NCI-H146 treated with DMSO at 0.1 percent for 48 hours (cell line): ENCODE measurements at regions not wholly inside any gene's neighbourhood (a gene's known extent, or its start where the extent isn't known, plus 50 kb on each side); places are given as distances from the start of the nearest gene placed in this dataset.
A peak's percentile ranks its signal among the peaks of the same experiment; 100 is the strongest.
"Not testable (repeated sequence)": the region's sequence is repeated elsewhere in the genome, so short reads cannot be mapped to it uniquely, and the experiment has no call there.

ENCODE experiments used
- DNase-seq: peaks from one replicate; lab custom pipeline; 2025; ENCODE audit not compliant: unreplicated experiment; lab: John Stamatoyannopoulos, UW

- no peak for DNase-seq
Measured at GRCh38 chr16:64085296-64085695, 1036.6 kb downstream of the CDH11 start.

DNA sequence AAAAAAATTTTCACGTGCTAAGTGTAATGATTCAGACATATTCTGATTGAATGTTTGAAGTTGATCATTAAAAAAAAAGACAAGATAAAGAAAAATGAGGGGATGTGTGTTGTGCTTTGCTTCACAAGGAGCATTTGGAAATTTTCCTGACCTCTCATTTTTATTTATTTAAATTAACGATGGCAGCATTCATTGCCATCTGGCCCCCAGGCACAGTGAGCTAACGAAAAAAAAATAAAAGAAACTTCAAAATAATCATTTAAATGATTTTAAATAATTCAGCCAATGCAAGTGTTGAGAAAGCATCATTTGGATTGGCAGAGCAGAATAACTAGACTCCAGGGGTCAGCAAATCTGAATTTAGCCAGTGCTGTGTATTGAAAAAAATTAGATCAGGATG, 1037.2 kb downstream of the CDH11 start:
- DNase-seq: no peak

GRCh38 chr16:64083428-64084129, 1038.3 kb downstream of the CDH11 start:
- no peak for DNase-seq

DNA sequence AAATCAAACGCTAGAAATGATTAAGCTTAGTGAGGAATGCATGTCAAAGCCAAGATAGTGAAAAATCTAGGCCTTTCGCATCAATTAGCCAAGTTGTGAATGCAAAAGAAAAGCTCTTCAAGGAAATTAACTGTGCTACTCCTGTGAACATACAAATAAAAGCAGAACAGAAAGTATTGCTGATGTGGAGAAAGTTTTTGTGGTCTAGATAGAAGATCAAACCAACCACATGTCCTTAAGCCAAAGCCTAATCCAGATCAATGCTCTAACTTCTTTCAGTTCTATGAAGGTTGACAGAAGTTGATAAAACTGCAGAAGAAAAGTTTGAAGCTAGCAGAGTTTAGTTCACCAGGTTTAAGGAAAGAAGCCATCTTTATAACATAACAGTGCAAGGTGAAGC, 1044.6 kb downstream of the CDH11 start:
- DNase-seq: no peak

DNA sequence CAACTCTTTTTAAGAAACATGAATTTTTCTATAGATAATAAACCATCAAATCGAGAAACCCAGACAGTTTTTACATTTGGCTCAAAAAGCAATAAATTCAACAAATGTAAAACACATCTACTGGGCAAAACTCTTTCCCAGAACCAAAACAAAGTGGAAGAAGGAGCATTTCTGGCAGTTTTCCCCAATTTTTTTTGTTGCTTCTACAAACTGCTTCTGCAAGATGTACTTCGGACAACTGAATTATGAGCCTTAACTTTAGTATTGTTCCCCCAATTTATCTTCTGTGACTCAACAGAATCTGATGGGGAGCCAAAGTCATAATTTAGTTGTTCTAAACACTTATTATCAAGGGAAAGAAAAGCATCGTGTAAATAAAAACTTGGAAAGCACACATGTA, 1047.2 kb downstream of the CDH11 start:
- no peak for DNase-seq

DNA sequence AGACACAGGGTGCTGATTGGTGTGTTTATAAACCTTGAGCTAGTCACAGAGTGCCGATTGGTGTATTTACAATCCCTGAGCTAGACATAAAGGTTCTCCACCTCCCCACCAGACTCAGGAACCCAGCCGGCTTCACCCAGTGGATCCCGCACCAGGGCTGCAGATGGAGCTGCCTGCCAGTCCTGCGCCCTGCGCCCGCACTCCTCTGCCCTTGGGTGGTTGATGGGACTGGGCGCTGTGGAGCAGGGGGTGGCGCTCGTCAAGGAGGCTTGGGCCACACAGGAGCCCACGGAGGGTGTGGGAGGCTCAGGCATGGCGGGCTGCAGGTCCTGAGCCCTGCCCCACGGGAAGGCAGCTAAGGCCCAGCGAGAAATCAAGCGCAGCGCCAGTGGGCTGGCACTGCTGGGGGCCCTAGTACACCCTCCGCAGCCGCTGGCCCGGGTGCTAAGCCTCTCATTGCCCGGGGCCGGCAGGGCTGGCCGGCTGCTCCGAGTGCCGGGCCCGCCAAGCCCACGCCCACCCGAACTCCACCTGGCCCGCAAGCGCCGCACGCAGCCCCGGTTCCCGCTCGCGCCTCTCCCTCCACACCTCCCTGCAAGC, 1049.6 kb downstream of the CDH11 start:
- DNase-seq: not testable (repeated sequence)

- DNase-seq: no peak
Measured at GRCh38 chr16:64065523-64065922, 1056.3 kb downstream of the CDH11 start.

GRCh38 chr16:64061621-64062020, 1060.2 kb downstream of the CDH11 start:
- no peak for DNase-seq

DNA sequence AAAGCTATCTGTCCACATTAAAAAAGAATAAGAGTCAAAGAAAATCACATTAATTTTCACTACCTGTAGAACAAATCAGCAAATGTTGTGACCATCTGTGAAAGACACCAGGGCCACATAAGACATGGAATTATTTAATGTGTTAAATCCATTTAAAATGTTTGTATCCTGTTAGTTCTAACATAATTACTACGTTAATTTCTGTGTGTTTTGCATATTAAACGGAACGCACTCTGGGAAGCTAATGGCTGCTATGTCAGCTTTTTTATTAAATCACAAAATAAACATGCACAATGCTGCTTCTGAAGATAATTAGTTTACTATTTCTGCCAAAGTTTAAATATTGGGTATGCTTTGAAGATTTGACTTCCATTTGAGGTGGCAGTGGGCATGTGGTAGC, 1061.2 kb downstream of the CDH11 start:
- no peak for DNase-seq

- DNase-seq: no peak
Measured at GRCh38 chr16:64058685-64059084, 1063.2 kb downstream of the CDH11 start.

DNA sequence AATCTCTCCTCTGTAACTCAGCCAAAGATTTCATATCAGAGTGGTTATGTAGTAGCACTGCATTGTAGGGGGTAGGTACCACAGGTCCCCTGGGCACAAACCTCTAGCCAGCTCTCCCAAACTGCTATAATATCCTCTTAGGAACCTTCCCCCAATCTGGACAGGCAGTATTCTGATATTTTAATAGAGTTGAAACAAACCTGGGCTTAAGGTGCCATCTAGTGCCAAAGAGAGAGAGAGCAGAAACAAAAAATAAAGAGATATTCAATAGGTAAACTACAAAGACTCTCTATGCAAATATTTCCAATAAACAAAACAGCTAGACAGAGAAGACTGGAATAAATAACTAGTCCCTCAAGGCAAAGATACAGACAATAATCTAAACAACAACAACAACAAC, 1070.0 kb downstream of the CDH11 start:
- peak; percentile 4 for DNase-seq

DNA sequence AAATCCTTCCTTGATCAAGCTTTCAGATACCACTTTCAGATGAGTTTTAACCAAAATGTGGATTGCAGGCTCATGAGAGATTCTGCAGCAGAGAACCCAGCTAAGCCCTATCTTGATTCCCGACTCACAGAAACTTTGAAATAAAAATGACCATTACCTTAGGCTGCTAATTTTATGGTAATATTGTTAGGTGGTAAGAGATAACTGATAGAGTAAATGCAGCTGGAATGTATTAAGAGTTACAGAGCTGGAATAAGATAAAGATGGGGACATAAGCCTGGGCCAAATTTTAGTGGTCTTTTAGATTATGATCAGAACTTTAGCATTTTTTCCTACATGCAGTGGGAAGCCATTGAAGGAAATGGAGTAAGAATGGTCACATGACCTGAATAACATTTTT, 1074.0 kb downstream of the CDH11 start:
- no peak for DNase-seq

DNA sequence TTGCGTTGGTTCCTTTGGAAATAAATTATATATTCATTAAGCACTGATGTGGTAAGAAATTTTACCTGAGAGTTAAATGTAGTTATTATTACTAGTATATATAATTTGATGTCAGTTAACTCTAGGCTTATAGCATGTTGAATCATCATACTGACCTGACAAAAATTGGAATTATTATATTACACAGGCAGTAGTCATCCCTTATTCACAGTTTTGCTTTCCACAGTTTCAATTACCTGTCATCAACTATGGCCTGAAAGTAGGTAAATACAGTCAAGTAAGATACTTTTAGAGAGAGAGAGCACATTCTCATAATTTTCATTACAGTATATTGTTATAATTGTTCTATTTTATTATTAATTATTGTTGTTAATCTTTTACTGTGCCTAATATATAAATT, 1074.7 kb downstream of the CDH11 start:
- no peak for DNase-seq

DNA sequence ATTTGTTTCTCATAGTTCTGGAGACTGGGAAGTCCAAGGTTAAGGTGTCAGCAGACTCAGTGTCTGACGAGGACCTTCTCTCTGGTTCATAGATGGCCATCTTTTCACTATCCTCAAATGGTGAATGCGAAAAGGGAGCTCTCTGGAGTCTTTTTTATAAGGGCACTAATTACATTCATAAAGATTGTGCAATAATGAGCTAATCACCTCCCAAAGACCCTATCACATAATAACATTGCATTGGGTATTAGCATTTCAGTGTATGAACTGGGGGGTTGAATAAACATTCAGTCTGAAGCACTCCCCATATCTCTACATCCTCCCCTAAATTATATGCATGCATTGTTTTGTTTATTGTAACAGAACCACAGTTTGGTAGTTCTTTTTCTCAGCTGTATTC, 1086.5 kb downstream of the CDH11 start:
- DNase-seq: no peak

- DNase-seq: no peak
Measured at GRCh38 chr16:64019339-64019738, 1102.5 kb downstream of the CDH11 start.

DNA sequence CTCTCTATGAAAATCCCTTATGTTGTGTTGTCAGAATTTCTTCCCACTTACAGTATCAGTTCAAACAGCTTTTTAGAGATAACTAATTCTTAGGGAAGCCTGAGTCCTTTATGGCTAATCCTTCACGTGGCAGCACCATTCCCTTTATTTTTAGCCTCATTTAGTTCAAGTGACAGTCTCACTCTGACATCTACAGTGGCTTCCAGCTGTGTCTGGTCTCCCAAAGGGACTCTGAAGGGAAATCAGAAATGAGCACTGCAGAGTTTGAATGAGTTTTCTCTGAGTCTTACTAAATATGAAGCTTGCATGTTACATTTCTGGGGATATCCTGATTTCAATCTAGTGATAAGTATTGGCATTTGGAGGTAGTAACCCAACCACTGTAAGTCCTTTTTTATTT, 1104.1 kb downstream of the CDH11 start:
- DNase-seq: no peak

- DNase-seq: no peak
Measured at GRCh38 chr16:64013856-64014255, 1108.0 kb downstream of the CDH11 start.

- DNase-seq: no peak
Measured at GRCh38 chr16:64012166-64012565, 1109.7 kb downstream of the CDH11 start.

- no peak for DNase-seq
Measured at GRCh38 chr16:64011650-64012049, 1110.2 kb downstream of the CDH11 start.

DNA sequence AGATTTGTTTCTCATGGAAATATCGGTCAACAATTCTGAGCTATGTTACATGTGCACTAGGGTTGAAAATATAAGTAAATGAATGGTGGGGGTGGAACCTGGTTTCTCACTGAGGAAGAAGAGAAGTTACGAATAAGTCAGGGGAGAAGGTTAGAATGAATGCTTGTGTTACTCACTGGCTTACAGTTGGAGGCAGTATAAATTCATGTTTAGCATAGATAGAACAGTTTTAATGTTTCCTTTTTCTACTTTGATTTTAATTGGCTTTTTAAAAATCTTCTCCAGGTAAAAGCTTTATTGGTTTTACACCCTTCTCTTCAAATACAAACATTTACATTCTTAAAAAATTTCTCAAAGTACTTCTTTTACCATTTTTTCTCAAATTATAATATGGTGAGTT, 1113.7 kb downstream of the CDH11 start:
- DNase-seq: no peak

DNA sequence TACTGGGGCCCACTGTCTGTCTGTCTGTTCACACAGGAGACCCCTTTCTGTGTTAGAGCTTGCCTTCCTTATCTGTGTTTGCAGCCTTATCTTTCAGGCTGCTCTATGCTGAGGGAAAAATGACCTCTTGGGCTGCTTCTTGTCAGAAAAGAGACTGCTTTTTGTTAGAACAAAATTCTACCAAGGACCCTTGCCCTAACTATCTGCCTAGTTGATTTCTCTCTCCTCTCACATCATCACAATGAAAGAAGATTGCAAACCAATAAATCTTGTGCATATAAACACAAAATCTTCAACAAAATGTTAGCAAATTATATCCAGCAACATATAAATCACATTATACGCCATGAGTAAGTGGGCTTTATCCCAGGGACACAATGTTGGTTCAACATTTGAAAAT, 1117.7 kb downstream of the CDH11 start:
- DNase-seq: no peak

DNA sequence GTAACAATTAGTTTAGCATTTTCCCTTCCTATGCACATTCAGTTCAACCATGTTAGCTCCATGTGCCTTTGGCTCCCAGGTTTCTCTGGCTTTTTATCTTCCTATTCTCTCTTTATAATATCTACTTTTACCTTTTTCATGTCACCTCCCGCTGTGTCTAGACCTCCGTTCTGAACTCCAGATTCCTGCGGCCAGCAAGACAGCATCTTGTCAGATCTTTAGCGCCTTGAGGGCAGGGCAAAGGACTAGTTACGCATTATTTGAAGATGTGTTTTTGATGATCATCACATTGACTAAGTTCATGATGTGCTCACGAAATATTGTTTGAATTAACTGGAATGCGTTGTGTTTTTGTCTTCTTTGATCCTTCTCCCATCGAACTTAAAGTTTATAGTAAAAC, 1126.8 kb downstream of the CDH11 start:
- no peak for DNase-seq

GRCh38 chr16:63983401-63983800, 1138.5 kb downstream of the CDH11 start:
- no peak for DNase-seq
